NOMO-1 treated with DMSO at 0.1 percent for 48 hours (cell line): ENCODE measurements at regions not wholly inside any gene's neighbourhood (a gene's known extent, or its start where the extent isn't known, plus 50 kb on each side); places are given as distances from the start of the nearest gene placed in this dataset.
"Not testable (repeated sequence)": the region's sequence is repeated elsewhere in the genome, so short reads cannot be mapped to it uniquely, and the experiment has no call there.

Experiments used
- DNase-seq: peaks from one replicate; lab custom pipeline; 2025; ENCODE audit not compliant: unreplicated experiment; lab: John Stamatoyannopoulos, UW

GRCh38 chr1:30371888-30372791 is 351.2 kb downstream of the MATN1 start:
- DNase-seq, result no peak

- DNase-seq, result no peak
These were observed 352.1 kb downstream of the MATN1 start for GRCh38 chr1:30371179-30371788.

GRCh38 chr1:30368651-30369240 is 354.6 kb downstream of the MATN1 start:
- DNase-seq, result no peak

- no peak for DNase-seq
These were observed 356.5 kb downstream of the MATN1 start for GRCh38 chr1:30366911-30367310.

GRCh38 chr1:30366199-30366598 is 357.2 kb downstream of the MATN1 start:
- DNase-seq, result no peak

GRCh38 chr1:30365596-30365995 is 357.8 kb downstream of the MATN1 start:
- no peak for DNase-seq

- no peak for DNase-seq
These were observed 360.4 kb downstream of the MATN1 start for GRCh38 chr1:30363031-30363430.

GRCh38 chr1:30362603-30362990 is 360.8 kb downstream of the MATN1 start:
- DNase-seq, result no peak

- not testable (repeated sequence) for DNase-seq
These were observed 361.3 kb downstream of the MATN1 start for GRCh38 chr1:30361890-30362602.

GRCh38 chr1:30360753-30361152 is 362.6 kb downstream of the MATN1 start:
- DNase-seq, result no peak

GRCh38 chr1:30360281-30360680 is 363.1 kb downstream of the MATN1 start:
- DNase-seq, result no peak

- no peak for DNase-seq
These were observed 363.7 kb downstream of the MATN1 start for GRCh38 chr1:30359539-30360220.

GRCh38 chr1:30358500-30358899 is 364.9 kb downstream of the MATN1 start:
- no peak for DNase-seq

- no peak for DNase-seq
These were observed 366.5 kb downstream of the MATN1 start for GRCh38 chr1:30356839-30357238.

GRCh38 chr1:30354410-30354809 is 369.0 kb downstream of the MATN1 start:
- no peak for DNase-seq

GRCh38 chr1:30353637-30354036 is 369.7 kb downstream of the MATN1 start:
- no peak for DNase-seq

GRCh38 chr1:30348147-30348546 is 375.2 kb downstream of the MATN1 start:
- no peak for DNase-seq

GRCh38 chr1:30345491-30346130 is 377.8 kb downstream of the MATN1 start:
- no peak for DNase-seq

- DNase-seq, result no peak
These were observed 379.8 kb downstream of the MATN1 start for GRCh38 chr1:30343562-30343961.

GRCh38 chr1:30342535-30343141 is 380.7 kb downstream of the MATN1 start:
- no peak for DNase-seq
